GM21381 (cell line): ENCODE measurements at regions not wholly inside any gene's neighbourhood (a gene's known extent, or its start where the extent isn't known, plus 50 kb on each side); places are given as distances from the start of the nearest gene placed in this dataset.

Source experiments
- ATAC-seq: cut with Tn5 transposase; IDR thresholded peaks from one replicate; pipeline ENCODE4 v1.9.1; 2021; ENCODE audit warnings: mild to moderate bottlenecking, moderate library complexity; ENCODE audit not compliant: unreplicated experiment

DNA sequence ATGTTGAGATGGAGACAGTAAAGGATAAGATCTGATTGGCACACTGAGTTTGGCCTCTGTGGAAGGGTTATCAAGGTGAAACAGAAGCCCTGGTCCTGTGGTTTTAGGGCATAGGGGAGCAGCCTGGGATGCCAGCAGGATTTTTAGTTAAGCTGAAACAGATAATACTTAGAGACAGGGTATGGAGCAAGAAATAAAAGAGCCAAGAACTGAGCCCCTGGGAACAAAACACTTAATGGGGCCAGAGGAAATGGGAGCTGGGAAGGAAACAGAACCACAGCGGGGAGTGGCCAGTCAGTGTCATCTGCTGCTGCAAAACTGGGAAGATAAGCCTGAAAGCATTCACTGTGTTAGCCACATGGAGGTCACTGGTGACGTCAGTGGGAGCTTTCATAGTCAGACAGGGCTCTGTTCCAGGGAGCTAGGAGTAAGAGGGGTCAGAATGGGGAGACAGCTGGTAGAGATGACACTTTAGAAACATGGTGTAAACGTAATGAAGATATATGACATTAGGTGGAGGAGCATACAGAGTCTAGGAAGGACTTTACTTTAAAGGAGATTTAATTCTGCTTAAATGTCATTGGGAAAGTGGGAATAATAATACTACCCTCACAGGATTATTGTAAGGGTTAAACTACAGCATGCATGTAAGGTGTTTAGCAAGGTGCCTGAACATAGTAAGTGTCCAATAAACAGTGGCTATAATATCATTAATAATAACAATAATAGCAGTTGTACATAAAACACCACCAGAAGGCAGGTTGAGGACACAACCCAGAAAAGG lies 172.7 kb upstream of the CTNNB1 start:
- ATAC-seq = no peak

DNA sequence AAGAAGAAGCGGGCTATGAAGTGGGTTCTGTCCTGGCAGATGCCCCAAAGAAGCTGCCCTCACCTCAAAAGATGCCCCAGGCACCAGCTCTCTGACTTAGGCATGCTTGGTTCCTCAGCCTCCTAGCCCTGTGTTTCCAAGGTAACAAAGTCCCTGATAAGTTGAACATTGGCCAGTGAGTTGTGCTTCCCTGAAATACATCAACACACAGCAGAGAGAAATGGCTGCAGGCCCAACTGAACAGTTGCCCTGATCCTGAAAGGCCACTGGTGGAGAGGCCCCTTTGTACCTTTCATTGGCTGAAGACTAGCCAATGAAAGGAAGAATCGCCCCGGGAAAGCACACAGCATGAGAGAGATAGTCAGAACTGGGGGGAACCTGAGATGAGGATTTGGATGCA lies 169.9 kb upstream of the CTNNB1 start:
- ATAC-seq = no peak

DNA sequence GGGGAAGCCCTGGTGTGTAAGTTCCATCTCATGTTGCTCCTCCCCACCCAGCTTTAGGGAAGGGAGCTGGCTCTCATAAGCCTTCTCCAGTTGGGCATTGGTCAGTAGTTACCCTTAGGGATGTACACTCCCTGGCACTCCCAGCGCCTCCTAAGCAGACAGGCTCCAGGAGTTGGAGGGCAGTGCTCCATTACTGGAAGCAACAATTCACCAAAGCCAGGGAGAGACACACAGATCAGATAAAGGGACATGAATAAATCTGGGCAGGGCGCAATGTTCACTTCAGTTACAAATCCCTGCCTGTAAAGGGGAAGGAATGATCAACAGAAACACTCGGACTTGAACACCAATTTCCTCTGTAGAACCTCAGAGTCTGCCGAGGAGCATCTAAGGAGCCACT lies 169.1 kb upstream of the CTNNB1 start:
- no peak for ATAC-seq

DNA sequence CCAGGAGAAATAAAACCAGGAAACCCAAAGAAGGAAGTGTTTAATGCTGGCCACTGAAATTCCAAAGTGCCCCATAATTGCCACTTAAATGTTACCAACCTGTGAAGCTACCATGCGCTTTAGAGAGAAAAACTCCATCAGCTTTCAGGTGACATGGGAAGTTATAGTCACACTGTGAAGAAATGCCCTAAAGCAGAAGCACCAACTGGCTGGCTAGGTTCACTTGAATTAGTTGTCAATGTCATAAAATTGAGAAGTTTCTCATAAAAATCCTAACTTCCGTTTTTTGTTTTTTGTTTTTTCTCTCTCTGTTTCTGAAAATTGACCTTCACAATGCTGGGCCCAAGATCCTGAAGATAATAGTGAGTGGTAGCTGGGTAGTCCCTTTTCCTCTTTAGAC lies 167.9 kb upstream of the CTNNB1 start:
- ATAC-seq = no peak

DNA sequence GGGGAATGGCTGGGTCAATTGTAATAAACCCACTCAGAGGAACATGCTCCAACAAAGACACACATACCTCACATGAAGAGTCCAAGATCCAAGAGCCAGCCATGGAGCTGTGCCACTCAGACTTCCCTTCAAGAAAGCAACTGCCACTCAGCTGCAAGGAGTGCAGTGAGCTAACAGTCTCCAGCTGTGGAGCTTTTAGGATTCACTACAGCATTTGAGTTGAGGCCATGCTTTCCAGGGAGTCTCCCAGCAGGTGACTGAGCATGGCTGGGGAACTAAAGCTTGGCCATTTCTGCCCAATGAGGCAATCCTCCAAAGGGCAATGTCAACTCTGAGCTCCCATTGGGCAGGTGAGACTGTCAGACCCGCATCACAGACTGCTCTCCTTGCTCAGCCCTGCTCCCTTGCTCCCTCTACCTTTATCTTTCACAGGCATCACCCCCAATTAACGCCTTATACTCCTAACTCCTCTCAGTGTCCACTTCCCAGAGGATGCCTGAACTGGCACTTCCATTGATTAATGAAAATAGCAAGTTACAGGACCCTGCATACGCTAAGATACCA lies 165.3 kb upstream of the CTNNB1 start:
- ATAC-seq = no peak

DNA sequence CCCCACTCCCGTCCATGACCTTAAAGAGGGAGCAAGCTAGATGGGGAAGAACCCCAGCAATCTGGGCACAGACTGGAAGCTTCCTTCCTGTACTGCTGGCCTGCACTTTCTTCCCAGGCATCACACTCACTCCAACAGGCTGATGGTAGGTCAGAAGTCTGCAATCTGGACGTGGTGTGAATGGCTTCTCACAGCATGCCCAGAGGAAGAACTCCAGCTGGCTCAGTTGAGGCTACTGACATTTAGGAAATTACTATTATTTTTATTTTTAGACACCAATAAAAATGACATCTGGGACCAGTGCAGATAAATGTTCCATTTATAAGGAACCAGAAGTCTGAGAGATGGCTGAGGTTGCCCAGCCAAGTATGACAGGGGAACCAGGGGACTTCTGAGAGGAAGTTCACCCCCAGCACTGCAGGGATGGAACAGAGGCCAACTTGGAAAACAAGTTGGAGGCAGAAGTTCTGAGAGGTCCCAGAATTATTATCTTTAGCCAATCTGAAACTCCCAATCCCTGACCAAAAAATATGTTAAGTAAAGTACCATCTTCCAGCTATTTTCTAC lies 163.8 kb upstream of the CTNNB1 start:
- ATAC-seq = no peak

DNA sequence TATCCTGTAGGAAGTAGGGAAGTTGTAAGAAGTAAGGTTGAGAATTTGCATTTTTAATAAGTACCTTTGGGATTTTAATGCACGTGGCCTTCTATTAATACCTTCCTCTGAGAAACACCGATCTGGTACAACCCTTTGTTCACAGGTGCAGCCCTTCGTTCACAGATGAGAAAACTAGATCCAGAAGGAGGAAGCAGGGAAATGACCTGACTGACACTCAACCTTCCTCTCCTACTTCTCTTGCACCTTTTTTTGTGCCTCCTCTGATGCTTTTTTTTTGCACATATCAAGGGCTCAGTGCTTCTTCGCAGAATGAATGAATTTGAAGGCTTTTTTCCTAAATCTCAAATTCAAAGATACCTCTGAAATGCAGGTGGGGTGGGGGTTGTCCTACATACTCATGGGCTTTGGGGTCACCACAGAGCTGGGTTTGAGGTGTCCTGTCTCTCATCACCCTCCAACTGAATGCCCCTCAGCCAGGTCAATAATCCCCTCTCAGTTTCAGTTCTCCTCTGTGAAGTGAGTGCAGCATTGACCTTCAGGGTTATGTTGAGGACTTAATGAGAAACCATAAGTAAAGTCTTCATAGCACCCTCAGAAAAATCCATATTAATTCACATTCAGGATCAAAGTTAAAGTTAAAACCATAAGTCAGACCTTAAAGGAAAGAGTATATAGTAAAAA lies 161.5 kb upstream of the CTNNB1 start:
- ATAC-seq = no peak

DNA sequence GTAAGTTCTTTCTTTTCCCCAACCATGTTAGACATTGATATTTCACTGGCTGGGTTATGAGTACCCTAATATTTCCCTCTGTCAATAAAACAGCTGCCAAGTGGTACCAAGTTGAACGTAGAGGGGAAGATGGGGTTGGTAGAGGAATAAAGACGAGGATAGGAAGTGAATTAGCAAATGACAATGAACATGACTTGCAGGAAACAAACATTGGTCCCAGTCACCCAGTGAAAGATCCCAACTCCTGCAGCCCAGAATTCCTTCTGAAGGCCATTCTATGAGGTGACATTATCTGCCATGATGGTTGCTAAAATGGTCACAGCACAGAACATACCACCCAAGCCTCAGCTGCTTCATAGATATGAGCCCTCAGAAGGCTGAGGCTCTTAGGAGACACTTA lies 159.0 kb upstream of the CTNNB1 start:
- no peak for ATAC-seq

DNA sequence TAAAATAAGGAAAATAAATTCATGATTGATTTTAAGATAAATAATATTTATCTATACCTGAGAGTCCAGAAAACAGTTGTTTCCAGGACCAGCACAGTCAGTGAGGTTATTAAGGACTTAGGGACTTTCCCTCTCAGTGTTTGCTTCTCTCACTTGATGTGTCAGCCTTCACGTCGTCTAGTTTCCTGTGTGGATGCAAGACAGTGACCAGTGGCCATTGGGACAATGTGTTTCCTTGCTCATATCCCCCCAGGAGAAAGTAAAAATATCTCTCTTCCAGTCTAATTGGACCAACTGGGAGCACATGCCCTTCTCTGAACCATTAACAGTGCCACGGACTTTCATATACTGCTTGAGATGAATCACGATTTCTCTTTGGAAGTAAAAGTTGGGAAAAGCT lies 157.8 kb upstream of the CTNNB1 start:
- no peak for ATAC-seq

DNA sequence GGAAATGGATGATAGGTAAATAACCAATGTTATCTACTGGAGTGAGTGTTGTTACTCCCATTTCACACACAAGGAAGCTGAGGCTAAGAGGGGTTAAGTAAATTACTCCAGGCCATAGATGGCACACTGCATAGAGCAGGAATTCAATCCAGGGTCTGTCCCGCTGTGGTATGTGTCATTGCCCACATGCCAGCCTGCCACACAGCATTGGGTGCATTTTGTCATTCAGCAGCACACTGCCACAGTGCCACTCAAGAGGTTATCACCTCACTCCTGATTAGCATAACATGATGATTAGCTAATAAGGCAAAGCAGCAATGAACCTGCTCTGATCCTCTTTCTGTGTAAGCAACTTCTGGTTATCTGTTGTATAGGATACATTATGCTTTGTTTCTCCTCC lies 157.4 kb upstream of the CTNNB1 start:
- ATAC-seq = no peak

DNA sequence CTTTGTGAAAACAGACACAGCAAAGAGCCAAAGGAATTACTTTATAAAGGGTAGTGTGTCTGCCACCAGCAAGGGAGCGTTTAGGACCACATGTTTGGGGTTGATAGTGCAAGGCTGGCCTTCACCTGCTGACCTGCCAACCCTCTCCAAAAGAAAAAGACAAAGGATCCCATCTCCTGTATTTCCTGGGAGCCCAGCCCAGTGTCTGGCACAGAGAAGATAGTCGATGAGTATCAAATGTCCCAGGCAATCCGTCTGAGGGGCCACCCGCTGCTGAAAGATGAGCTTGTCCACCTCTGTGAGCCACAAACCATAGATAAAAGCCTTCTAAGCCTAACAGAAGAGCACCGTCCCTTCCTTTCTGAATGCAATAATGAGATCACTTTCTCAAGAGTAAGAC lies 154.8 kb upstream of the CTNNB1 start:
- no peak for ATAC-seq

DNA sequence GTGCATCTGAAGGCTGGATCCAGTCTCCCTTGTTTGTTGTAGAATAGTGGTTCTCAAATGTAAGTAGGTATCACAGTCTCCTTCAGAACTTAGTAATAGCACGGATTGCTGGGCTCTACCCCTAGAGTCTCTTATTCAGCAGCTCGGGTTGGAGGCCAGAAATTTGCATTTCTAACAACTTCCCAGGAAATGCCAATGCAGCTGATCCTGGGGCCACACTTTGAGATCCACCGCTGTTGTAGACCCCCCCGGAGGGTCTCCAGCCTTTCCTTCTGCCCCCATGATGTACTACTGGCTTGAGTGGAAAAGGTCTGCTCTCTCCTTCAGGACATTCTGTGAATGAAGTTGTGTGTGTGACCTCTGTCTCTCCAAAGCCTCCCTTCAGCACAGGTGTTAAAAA lies 153.8 kb upstream of the CTNNB1 start:
- no peak for ATAC-seq

DNA sequence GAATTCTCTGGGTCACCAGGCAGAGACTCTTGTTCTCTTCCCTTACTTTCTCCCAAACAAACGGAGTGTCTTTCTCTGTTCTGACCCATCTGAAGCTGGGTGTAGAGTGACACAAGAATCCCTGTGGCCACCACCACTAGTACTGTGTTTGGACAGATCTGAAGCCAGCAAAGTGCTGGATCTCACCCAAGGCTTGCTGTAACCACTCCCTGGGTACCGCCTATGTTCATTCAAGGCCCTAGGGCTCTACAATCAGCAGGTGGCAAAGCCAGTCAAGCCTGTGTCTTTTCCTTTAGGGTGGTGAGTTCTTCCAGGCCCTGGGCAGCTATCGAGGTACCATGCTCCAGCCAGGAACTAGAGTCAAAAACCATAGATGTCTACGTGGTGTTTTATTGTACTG lies 149.2 kb upstream of the CTNNB1 start:
- ATAC-seq = no peak

DNA sequence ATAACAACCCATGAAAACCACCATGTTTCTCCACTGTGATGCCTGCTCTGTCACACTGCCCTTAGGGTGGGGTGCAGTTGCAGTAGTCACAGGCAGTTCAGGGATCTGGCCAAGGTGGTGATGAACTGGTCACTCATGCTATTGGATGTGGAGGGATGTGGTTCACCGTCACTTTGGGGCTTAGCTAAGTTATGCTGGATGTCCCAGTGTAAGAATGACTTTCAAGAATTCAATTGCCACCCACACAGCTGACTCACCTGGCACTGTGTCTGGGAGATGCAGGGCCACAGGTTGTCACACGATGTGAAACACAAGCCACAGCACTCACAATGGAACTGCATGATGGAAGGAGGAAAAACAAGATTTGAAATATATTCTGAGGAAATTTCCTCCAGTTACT lies 146.1 kb upstream of the CTNNB1 start:
- no peak for ATAC-seq

DNA sequence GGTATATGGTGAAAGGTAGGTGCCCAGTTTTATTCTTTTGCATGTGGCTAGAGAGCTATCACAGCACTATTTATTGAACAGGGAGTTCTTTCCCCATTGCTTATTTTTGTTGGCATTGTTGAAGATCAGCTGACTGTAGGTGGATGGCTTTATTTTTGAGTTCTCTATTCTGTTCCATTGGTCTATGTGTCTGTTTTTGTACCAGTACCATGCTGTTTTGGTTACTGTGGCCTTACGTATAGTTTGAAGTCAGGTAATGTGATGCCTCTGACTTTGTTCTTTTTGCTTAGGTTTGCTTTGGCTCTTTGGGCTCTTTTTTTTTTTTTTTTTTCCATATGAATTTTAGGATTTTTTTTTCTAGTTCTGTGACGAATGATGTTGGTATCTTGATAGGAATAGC lies 139.2 kb upstream of the CTNNB1 start:
- no peak for ATAC-seq

DNA sequence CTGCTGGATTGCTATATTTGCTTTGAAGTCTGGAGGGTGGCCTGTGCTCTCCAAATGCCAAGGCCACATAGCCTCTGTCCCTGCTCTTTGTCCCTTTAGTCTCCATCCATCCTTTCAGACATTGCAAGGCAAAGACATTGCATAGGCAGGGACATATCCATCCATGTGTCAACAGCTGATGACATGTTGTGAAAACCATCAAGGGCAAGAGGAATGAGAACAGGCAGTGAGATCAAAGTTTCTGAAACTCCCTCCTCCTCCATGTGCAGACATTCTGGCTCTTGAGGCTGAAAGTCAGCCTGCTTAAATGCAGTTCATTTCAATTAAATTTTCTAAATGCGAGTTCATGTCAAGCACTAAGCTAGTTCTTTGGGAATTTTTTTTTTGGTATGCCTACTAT lies 135.2 kb upstream of the CTNNB1 start:
- ATAC-seq = no peak

DNA sequence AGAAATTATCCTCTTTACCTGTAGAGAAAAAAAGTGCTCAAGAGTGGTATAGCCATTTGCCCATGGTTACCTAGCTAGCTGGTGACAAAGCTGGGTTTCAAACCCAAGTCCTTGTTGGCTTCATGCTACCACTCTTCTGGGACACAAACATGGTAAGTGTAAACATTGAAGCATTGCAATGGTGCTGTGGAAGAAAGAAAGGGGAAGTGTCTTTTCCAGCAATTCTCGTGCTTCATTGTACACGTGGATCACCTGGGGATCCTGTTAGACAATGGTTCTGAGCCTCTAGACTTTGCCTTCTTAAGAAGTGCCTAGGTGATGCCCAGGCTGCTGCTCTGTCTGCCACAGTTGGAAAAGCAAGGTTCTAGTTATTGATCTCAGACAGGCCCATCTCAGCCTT lies 134.8 kb upstream of the CTNNB1 start:
- no peak for ATAC-seq

DNA sequence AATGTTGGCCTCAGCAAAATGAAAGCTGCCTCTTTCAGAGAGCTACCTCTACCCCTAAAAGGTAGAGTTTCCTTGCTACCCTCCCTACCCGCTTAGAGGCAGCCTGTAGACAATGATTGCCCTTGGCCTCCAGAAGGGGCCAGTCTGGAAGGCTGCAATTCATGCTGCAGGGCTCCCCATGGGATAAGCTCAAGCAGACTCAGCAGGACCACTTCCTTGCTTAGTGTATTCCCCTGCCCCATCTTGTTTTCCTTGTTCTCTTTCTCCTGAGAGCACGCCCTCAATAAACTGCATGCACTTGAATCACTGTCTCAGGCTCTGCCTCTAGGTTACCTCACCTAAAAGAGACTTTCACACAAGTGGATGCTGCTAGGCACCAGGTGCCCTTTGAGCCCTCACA lies 134.0 kb upstream of the CTNNB1 start:
- no peak for ATAC-seq

DNA sequence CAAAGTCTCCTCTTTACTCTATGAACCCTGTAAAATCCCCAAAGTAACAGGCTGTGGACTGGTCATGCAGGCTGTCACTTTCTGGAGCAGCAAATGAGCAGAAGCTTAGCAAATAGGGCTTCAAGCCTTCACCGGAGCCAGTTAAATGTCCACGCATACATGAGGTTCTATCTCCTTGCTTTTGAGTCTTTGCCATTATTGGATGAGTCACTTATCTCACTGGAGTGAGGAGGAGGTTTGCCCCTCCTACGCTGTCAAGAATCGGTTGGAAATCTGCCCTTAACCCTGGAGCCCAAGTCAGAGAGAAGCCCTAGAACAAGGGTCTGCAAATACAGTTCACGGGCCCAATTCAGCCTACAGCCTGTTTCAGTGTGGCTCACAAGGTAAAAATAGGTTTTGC lies 126.1 kb upstream of the CTNNB1 start:
- ATAC-seq = no peak

DNA sequence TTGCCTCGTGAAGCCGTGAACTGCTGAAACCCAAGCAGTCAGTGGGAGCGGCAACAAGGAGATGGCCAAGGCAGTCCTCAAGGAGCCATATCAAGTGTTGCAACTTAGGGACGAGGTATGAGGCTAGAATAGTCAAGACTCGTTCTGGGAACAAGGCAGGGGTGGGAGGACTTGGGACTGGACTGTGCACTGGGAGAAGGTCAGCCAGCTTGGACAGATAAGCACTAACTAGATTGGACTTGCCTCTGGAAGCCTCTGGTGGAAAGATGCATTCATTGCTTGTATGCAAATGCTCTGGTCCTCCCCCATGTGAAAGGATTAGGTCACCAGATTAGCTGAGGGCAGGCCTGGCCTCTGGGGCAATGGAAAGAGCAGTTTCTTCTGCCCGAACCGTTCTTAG lies 123.3 kb upstream of the CTNNB1 start:
- no peak for ATAC-seq

DNA sequence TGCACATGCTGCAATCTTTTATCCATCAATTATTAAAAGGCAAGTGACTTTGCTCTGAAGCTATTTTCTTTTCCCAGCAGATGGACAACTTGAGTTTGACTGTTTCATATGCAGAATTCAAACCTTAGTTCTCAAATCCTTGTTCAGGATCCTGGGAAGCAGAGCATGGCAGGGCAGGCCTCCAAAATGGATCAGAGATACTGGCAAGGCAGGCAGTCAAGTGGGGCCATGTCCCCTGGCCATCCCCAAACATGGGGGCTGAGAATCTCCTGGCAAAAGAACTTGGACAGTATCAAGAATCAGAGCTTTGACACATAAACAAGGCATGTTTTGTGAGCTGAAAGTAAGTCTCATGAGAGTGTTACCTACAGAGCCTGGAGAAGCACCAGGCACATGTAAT lies 122.9 kb upstream of the CTNNB1 start:
- ATAC-seq = no peak

DNA sequence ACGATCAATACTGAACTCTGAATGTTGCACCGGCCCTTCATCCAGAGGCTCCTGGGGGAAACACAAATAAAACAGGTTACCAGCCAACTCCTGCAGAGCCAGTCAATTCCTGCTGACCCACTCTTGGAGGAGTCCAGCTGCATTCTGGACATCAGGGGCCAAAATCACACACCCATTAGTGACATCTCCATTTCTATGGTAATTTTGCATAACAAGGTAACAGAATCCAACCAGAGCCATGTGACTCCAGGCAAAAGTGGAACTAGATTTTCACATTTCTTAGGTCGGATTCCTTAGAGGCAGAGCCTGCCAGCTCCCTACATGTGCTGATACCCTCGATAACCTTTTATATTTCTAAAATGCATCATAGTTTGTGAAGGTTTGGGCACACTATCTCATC lies 119.2 kb upstream of the CTNNB1 start:
- ATAC-seq = no peak
